Progenitor cell of endocrine pancreas (in vitro differentiated cells): ENCODE measurements at regions not wholly inside any gene's neighbourhood (a gene's known extent, or its start where the extent isn't known, plus 50 kb on each side); places are given as distances from the start of the nearest gene placed in this dataset.
A peak's percentile ranks its signal among the peaks of the same experiment; 100 is the strongest.
"Not testable (repeated sequence)": the region's sequence is repeated elsewhere in the genome, so short reads cannot be mapped to it uniquely, and the experiment has no call there.

Experiments used
- DNase-seq: peaks from one replicate; pipeline ENCODE4 v3.0.0; 2021; ENCODE audit warnings: low spot score; ENCODE audit not compliant: unreplicated experiment
- H3K27ac Mint-ChIP-seq: 2 replicates; pipeline ENCODE4 v1.8.0; 2021; ENCODE audit warnings: mild to moderate bottlenecking, moderate library complexity, mixed read lengths
- H3K27me3 Mint-ChIP-seq: 2 replicates; pipeline ENCODE4 v1.8.0; 2021; ENCODE audit warnings: mixed read lengths
- H3K36me3 Mint-ChIP-seq: 2 replicates; pipeline ENCODE4 v1.8.0; 2022; ENCODE audit warnings: mixed read lengths; ENCODE audit not compliant: insufficient read depth
- H3K4me1 Mint-ChIP-seq: 2 replicates; pipeline ENCODE4 v1.8.0; 2021; ENCODE audit warnings: low read depth, mixed read lengths
- H3K4me3 Mint-ChIP-seq: 2 replicates; pipeline ENCODE4 v1.8.0; 2021; ENCODE audit warnings: low read depth, mild to moderate bottlenecking, moderate library complexity, mixed read lengths
- H3K9me3 Mint-ChIP-seq: 2 replicates; pipeline ENCODE4 v1.8.0; 2021; ENCODE audit warnings: low read depth, mixed read lengths
- TF ChIP-seq, protein P1 (sequence below): fragments of 200-600 bp; sonication (generic); IDR thresholded peaks from one replicate; pipeline ENCODE4 v1.5.0; 2021; ENCODE audit warnings: antibody characterized with exemption, mild to moderate bottlenecking; ENCODE audit not compliant: unreplicated experiment

DNA sequence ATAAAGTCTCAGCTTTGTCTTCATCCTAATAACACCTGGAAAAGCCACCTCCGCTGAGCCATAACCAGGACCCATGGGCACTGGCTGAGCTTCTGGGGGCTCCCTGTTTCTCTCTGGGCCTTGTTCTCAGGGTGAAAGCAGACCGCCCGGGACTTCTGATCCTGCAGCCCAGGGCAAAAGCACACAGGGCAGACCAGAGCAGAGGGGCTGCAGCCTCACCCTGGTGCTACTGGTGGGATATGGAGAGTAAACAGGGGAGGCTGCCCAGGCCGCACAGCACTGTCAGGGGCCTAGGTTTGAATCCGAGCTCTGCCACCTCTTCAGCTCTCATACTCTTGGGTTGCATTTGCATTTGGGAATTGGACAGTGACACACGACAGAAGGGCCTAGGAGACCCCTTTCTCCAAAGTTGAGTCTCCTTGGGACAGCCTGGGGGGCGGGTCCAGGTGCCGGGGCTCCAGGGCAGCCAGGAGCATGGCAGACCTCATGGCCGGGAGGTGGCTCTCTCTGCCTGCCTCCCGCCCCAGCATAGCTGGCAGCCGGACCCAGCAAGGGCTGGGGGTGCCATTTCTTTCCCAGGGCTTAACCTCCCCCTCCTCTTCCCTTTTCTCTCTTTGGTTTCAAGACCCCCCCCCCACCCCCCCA, 164.9 kb downstream of the INHBB start:
- TF ChIP-seq, protein P1, sequence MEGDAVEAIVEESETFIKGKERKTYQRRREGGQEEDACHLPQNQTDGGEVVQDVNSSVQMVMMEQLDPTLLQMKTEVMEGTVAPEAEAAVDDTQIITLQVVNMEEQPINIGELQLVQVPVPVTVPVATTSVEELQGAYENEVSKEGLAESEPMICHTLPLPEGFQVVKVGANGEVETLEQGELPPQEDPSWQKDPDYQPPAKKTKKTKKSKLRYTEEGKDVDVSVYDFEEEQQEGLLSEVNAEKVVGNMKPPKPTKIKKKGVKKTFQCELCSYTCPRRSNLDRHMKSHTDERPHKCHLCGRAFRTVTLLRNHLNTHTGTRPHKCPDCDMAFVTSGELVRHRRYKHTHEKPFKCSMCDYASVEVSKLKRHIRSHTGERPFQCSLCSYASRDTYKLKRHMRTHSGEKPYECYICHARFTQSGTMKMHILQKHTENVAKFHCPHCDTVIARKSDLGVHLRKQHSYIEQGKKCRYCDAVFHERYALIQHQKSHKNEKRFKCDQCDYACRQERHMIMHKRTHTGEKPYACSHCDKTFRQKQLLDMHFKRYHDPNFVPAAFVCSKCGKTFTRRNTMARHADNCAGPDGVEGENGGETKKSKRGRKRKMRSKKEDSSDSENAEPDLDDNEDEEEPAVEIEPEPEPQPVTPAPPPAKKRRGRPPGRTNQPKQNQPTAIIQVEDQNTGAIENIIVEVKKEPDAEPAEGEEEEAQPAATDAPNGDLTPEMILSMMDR = no peak
- DNase-seq = no peak
- Mint-ChIP-seq H3K27ac (no peak overlapping the region), H3K4me3 (no peak overlapping the region), H3K9me3 (no peaks in the 10 kb centered on the region), H3K4me1 (peaks cover 1% of the 10 kb centered on the region), H3K36me3 (no peaks in the 10 kb centered on the region), H3K27me3 (peaks cover 46% of the 10 kb centered on the region)

DNA sequence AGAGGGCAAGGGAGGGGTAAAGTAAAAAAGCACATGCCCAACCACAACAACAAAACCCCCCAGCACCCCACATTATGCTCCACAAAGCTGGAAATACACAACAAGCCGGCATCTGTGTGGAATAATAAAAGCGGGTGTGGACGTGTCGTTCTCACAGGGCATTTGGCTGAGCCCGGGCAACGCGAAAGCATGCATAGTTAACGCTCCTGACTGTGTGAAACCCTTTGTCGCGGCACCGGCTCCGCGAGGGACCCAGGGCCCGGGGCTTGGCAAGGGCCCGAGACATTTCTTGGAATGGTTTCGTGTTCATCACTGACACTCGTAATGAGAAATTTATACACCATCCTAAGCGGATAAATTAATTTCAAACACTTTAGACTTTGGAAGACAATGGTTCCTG, 165.6 kb downstream of the INHBB start:
- H3K4me1 Mint-ChIP-seq = peaks cover 4% of the 10 kb centered on the region
- H3K27me3 Mint-ChIP-seq = peaks cover 47% of the 10 kb centered on the region

DNA sequence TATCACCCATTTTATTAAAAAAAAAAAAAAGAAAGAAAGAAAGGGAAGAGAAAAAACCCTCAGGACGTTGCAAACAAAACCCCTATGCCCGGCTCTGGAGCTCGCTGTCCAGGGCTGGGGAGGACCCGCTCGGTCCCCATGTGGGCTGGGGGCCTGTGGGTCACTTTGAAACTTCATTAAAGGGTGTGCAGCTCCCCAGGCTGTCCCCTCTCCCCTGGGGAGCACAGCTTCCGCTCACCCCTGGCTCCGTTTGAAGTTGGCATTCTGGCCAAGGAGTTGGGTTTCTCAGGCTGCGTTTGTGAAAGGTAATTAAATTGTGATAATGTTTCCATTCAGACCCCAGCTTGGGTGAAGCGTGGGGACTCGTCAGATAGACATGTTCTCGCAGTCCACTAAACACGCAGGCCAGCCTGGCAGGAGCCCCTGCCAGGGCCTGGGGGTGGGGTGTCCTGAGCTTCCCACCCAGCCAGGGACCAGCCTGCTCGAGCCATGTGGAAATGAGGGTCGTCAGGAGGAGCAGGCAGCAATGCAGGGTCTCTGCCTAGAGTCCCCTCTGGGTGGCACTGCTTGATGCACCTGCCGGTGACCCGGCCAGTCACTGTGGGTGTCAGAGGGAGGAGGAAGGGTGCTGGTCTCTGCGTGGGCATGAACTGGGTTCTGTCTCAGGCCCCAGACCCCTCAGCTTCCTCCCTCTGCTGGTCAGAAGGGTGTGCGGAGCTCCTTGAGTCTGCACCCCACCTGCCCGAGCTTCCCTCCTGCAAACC, 166.2 kb downstream of the INHBB start:
- no peaks in the 10 kb centered on the region for H3K36me3 Mint-ChIP-seq
- no peak for DNase-seq
- peaks cover 8% of the 10 kb centered on the region for H3K4me1 Mint-ChIP-seq
- no peak overlapping the region for H3K27ac Mint-ChIP-seq
- H3K27me3 Mint-ChIP-seq = peaks cover 45% of the 10 kb centered on the region
- TF ChIP-seq, protein P1 = peak; percentile 7
- H3K4me3 Mint-ChIP-seq = no peak overlapping the region
- H3K9me3 Mint-ChIP-seq = no peaks in the 10 kb centered on the region

More for the DNA sequence above, 165.6 kb downstream of the INHBB start:
- no peak for DNase-seq
- Mint-ChIP-seq H3K27ac (no peak overlapping the region), H3K9me3 (no peaks in the 10 kb centered on the region), H3K4me3 (no peak overlapping the region), H3K36me3 (no peaks in the 10 kb centered on the region)
- TF ChIP-seq, protein P1 = no peak

DNA sequence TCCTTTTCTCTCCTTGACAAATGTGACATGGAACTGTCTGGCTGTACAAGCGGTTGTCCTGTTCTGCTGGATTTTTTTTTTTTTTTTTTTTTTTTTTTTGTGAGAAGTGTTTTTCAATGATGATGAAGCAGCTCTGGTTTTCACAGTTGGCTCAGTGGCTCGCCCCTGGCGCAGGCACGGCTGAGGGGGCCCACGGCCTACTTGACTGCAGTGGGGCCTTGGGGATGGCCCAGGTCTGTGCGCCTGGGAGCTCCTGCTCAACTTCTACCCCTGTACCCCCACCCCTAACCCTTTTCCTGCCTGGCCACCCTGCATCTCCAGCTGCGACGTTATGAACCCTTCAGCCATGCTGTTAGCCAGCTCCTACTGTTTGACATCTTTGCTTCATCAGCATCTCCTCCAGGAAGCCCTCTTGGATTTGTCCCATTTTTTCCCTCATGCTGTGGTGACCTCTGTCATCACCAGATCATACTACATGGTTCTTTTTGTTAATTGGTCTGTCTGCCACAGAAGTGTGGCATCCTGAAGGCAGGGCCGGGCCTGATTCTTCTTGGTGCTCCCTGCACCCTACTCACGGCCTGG, 167.9 kb downstream of the INHBB start:
- peaks cover 9% of the 10 kb centered on the region for H3K4me1 Mint-ChIP-seq
- H3K9me3 Mint-ChIP-seq = no peaks in the 10 kb centered on the region
- no peak for DNase-seq
- H3K27me3 Mint-ChIP-seq = peaks cover 51% of the 10 kb centered on the region
- no peak overlapping the region for H3K4me3 Mint-ChIP-seq
- no peaks in the 10 kb centered on the region for H3K36me3 Mint-ChIP-seq
- TF ChIP-seq, protein P1 = no peak
- no peak overlapping the region for H3K27ac Mint-ChIP-seq

DNA sequence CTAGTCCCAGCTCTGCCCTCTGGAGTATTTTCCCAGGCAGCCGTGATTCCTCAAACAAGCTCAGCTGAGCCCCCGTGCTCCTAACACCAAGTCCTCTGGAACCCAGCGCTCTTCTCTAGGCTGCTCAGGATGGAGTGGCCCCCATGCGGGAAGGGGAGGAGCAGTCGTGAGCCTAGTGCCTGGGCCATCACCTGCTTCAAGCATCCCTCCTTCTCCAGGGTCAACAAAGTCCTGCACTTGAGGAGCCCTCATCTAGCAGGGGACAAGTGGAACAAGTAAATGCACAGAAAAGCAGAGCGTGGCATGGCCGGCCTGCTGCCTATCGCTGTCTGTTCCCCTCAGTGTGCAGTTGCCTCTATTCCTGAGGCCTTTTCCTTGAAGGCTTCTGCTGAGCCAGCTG, 168.6 kb downstream of the INHBB start:
- Mint-ChIP-seq H3K36me3 (no peaks in the 10 kb centered on the region), H3K27me3 (peaks cover 54% of the 10 kb centered on the region)

DNA sequence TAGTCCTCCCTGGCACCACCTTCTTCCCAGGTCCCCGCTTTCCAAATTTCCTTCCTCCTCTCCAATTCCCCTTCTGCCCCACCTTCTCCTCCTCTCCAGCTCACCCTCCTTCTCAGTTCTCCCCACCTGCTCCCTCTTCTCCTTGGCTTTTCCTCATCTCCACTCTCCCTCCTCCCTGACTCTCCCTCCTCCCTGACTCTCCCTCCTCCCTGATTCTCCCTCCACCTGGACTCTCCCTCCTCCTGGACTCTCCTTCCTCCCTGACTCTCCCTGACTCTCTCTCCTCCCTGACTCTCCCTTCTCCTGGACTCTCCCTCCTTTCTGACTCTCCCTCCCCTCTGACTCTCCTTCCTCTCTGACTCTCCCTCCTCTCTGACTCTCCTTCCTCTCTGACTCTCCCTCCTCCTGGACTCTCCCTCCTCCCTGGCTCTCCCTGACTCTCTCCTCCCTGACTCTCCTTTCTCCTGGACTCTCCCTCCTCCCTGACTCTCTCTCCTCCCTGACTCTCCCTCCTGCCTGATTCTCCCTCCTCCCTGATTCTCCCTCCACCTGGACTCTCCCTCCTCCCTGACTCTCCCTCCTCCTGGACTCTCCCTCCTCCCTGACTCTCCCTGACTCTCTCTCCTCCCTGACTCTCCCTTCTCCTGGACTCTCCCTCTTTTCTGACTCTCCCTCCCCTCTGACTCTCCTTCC, 169.3 kb downstream of the INHBB start:
- H3K4me3 Mint-ChIP-seq, H3K36me3 Mint-ChIP-seq, H3K9me3 Mint-ChIP-seq, DNase-seq, H3K4me1 Mint-ChIP-seq: not testable (repeated sequence)
- H3K27ac Mint-ChIP-seq = peak overlapping the region; percentile 20
- peaks cover 56% of the 10 kb centered on the region for H3K27me3 Mint-ChIP-seq

More for the DNA sequence above, 168.6 kb downstream of the INHBB start:
- no peak for DNase-seq
- TF ChIP-seq, protein P1 = no peak
- Mint-ChIP-seq H3K27ac (no peak overlapping the region), H3K4me1 (peaks cover 9% of the 10 kb centered on the region), H3K9me3 (no peaks in the 10 kb centered on the region), H3K4me3 (no peak overlapping the region)
